Ovary (tissue), 7 donors: ENCODE measurements at regions not wholly inside any gene's neighbourhood (a gene's known extent, or its start where the extent isn't known, plus 50 kb on each side); places are given as distances from the start of the nearest gene placed in this dataset.

Source experiments
- DNase-seq, 5 donors: peaks; one replicate each; pipeline ENCODE4 v3.0.0-alpha.2; 2019 to 2020
- H3K27ac ChIP-seq, 2 donors: fragments of 200-600 bp; one replicate each; pipeline versions ENCODE4 v1.5.1 to v1.8.0; 2019 to 2022
- H3K27me3 ChIP-seq: fragments of 200-600 bp; one replicate; pipeline ENCODE4 v1.8.0; 2022
- H3K36me3 ChIP-seq: fragments of 200-600 bp; sonication (generic); one replicate; pipeline ENCODE4 v1.5.1; 2019
- H3K4me1 ChIP-seq: one replicate; pipeline ENCODE4 v1.8.1; 2013; ENCODE audit warnings: mild to moderate bottlenecking, moderate library complexity; ENCODE audit not compliant: insufficient read depth
- H3K4me3 ChIP-seq: fragments of 200-600 bp; sonication (generic); one replicate; pipeline ENCODE4 v1.5.1; 2017
- H3K9me3 ChIP-seq, 2 donors: fragments of 200-600 bp in 1 of 2; sonication (generic) in 1 of 2; one replicate each; pipeline versions ENCODE4 v1.5.1 to v1.8.1; 2013 to 2019; ENCODE audit warnings: mild to moderate bottlenecking in 1 of 2, moderate library complexity in 1 of 2
- EP300 ChIP-seq: sonication (generic); formaldehyde crosslinking; IDR thresholded peaks from one replicate; pipeline ENCODE4 v1.6.1; 2017; ENCODE audit warnings: antibody characterized with exemption
- POLR2A ChIP-seq: fragments of 450-650 bp; IDR thresholded peaks from one replicate; pipeline ENCODE4 v1.6.1; 2017; ENCODE audit warnings: antibody characterized with exemption, mild to moderate bottlenecking, moderate library complexity
- WGBS, 3 donors: extraction: QIAGEN DNeasy Blood & Tissue Kit in 1 of 3; methylation state at CpG; one replicate each; pipeline versions ENCODE4 v1.1.5 to v1.1.7; 2013 to 2017; 5-methylcytosine and 5-hydroxymethylcytosine counted together
- intact Hi-C, 4 donors: fragments of 100-400 bp; cut with DNase I; formaldehyde crosslinking; loops; one replicate each; pipeline versions ENCODE4 v1.11.0 to v1.15.1; 2022 to 2023
- TF ChIP-seq, protein P1 (sequence below), 3 donors: fragments of 450-650 bp in 2 of 3; fragments of 200-600 bp in 1 of 3; IDR thresholded peaks; one replicate each; pipeline versions ENCODE4 v1.5.1 to v1.8.0; 2016 to 2022; ENCODE audit warnings: antibody characterized with exemption in 3 of 3, mild to moderate bottlenecking in 1 of 3
- donor health status: DM: no; HTN: no; CAD: no; lungs with moderate emphysema.
- donor health status: DM: no; HTN: no; CAD: no.
- donor health status: Bipolar disorder and iron deficiency.
- donor health status: DM: no; HTN: no; CAD: no.
- donor health status: DM: yes; HTN: yes; CAD: no.

DNA sequence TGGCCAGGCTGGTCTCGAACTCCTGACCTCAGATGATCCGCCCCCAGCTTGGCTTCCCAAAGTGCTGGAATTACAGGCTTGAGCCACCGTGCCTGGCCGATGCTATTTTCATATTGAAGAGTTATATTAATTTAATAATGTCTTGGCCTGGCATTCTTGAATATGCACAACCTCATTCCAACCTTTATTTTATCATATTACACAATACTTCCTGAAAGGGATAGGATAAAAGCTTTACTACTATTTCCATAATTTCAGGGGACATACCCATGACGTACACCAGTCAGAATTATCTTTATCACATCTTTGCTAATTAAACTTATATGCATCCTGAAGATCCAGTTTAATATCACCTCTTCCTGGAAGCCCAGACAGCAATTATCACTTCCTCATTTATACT, 205.3 kb downstream of the ZIC4 start:
- TF ChIP-seq EP300 (no peak), POLR2A (no peak)
- TF ChIP-seq, protein P1, sequence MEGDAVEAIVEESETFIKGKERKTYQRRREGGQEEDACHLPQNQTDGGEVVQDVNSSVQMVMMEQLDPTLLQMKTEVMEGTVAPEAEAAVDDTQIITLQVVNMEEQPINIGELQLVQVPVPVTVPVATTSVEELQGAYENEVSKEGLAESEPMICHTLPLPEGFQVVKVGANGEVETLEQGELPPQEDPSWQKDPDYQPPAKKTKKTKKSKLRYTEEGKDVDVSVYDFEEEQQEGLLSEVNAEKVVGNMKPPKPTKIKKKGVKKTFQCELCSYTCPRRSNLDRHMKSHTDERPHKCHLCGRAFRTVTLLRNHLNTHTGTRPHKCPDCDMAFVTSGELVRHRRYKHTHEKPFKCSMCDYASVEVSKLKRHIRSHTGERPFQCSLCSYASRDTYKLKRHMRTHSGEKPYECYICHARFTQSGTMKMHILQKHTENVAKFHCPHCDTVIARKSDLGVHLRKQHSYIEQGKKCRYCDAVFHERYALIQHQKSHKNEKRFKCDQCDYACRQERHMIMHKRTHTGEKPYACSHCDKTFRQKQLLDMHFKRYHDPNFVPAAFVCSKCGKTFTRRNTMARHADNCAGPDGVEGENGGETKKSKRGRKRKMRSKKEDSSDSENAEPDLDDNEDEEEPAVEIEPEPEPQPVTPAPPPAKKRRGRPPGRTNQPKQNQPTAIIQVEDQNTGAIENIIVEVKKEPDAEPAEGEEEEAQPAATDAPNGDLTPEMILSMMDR (IDR thresholded peaks at IDR 0.05) = no peak
- Histone ChIP-seq H3K9me3 (no peaks in the 10 kb centered on the region), H3K27ac (no peak overlapping the region), H3K4me3 (no peak overlapping the region), H3K36me3 (no peaks in the 10 kb centered on the region), H3K4me1 (no peaks in the 10 kb centered on the region), H3K27me3 (no peaks in the 10 kb centered on the region)
- intact Hi-C loops = no loop called here
- 85 to 90% (median 90%) methylated on average over 5 of the region's 5 CpGs for WGBS, 3 donors
- no peak for DNase-seq

DNA sequence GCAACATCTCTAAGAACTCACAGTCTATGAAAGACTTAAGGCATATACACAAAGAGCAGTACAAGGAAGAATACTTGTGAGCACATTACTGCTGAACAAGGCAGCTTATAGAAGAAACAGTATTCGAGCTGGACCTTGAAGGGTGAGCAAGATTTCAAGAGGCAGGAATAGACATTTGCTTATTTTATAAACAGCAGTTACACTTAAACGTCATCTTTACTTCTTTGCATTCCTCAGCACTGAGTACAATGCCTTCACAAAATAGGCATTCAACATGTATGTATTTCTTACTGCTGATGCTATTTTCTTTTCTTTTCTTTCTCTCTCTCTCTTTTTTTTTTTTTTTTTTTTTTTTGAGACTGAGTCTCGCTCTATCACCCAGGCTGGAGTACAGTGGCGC, 205.8 kb downstream of the ZIC4 start:
- H3K36me3 ChIP-seq = no peaks in the 10 kb centered on the region
- H3K9me3 ChIP-seq = no peaks in the 10 kb centered on the region
- no peak overlapping the region for H3K4me3 ChIP-seq
- intact Hi-C loops = no loop called here
- no peak for DNase-seq
- no peak for TF ChIP-seq POLR2A
- TF ChIP-seq, protein P1 (IDR thresholded peaks at IDR 0.05) = no peak
- TF ChIP-seq EP300 = no peak
- H3K27me3 ChIP-seq = no peaks in the 10 kb centered on the region
- 62 to 73% (median 62%) methylated on average over 4 of the region's 4 CpGs for WGBS, 3 donors
- no peaks in the 10 kb centered on the region for H3K4me1 ChIP-seq
- no peak overlapping the region for H3K27ac ChIP-seq

DNA sequence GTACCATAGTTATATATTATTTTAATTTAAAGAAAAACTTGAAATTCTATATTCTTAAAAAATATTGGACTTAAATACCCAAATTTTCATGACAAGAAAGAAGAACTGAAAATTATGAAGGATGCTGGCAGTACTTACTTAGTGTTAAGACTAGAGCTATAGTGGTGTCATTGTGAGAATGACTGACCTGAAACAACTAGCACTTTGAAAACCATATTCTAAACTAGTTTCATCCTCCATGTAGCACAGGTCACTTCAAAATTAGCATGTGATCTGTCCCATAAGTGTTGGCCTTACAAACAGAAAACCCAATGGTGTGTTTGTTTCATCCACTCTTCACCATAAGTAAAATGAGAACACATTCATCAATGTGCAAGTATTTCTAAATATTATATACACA, 208.6 kb downstream of the ZIC4 start:
- Histone ChIP-seq H3K4me1 (no peaks in the 10 kb centered on the region), H3K9me3 (no peaks in the 10 kb centered on the region), H3K27me3 (no peaks in the 10 kb centered on the region), H3K4me3 (no peak overlapping the region), H3K36me3 (no peaks in the 10 kb centered on the region), H3K27ac (no peak overlapping the region)
- DNase-seq = no peak
- TF ChIP-seq POLR2A (no peak), EP300 (no peak)
- TF ChIP-seq, protein P1 (IDR thresholded peaks at IDR 0.05) = no peak
- intact Hi-C loops = no loop called here

DNA sequence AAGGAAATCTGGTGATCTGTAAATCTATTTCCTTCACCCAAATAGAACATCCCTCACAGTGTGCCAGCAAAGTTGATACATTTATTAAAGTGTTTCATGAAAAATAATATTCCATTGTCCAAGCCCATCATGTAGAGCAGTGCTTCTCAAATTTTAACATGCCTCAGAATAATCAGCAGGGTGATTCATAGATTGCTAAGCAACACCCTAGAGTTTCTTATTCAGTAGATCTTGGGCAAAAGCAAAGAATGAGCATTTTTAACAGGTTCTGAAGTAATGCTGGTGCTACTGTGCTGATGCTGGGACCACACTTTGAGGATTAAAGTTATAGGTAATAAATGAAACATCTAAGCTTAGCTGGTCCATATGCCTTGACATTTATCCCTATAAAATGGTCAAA, 210.5 kb downstream of the ZIC4 start:
- H3K36me3 ChIP-seq = no peaks in the 10 kb centered on the region
- intact Hi-C loops = no loop called here

More for the DNA sequence above, 210.5 kb downstream of the ZIC4 start:
- Histone ChIP-seq H3K9me3 (no peaks in the 10 kb centered on the region), H3K4me3 (no peak overlapping the region), H3K4me1 (no peaks in the 10 kb centered on the region), H3K27ac (no peak overlapping the region), H3K27me3 (no peaks in the 10 kb centered on the region)
- no peak for DNase-seq
- TF ChIP-seq, protein P1 (IDR thresholded peaks at IDR 0.05) = no peak
- no peak for TF ChIP-seq EP300
- no peak for TF ChIP-seq POLR2A
